GM21367 (cell line): ENCODE measurements at regions not wholly inside any gene's neighbourhood (a gene's known extent, or its start where the extent isn't known, plus 50 kb on each side); places are given as distances from the start of the nearest gene placed in this dataset.
A peak's percentile ranks its signal among the peaks of the same experiment; 100 is the strongest.

ENCODE experiments used
- ATAC-seq: cut with Tn5 transposase; IDR thresholded peaks from one replicate; pipeline ENCODE4 v1.9.1; 2021; ENCODE audit not compliant: unreplicated experiment

GRCh38 chr1:166221316-166221715 is 54.5 kb upstream of the FAM78B start:
- no peak for ATAC-seq

- no peak for ATAC-seq
Observed at GRCh38 chr1:166233750-166234366, 67.1 kb upstream of the FAM78B start.

- no peak for ATAC-seq
Observed at GRCh38 chr1:166235728-166236127, 68.9 kb upstream of the FAM78B start.

- ATAC-seq, result no peak
Observed at GRCh38 chr1:166237675-166238074, 70.9 kb upstream of the FAM78B start.

- no peak for ATAC-seq
Observed at GRCh38 chr1:166253076-166253779, 86.4 kb upstream of the FAM78B start.

- no peak for ATAC-seq
Observed at GRCh38 chr1:166258017-166258416, 91.2 kb upstream of the FAM78B start.

GRCh38 chr1:166261511-166261910 is 94.7 kb upstream of the FAM78B start:
- ATAC-seq, result no peak

- no peak for ATAC-seq
Observed at GRCh38 chr1:166270476-166271150, 103.8 kb upstream of the FAM78B start.

GRCh38 chr1:166271151-166271538 is 104.3 kb upstream of the FAM78B start:
- ATAC-seq, result no peak

GRCh38 chr1:166272155-166272554 is 105.4 kb upstream of the FAM78B start:
- ATAC-seq, result no peak

GRCh38 chr1:166272851-166273250 is 106.0 kb upstream of the FAM78B start:
- ATAC-seq, result no peak

- ATAC-seq, result no peak
Observed at GRCh38 chr1:166273618-166274017, 106.8 kb upstream of the FAM78B start.

- no peak for ATAC-seq
Observed at GRCh38 chr1:166282391-166283137, 115.8 kb upstream of the FAM78B start.

- ATAC-seq, result no peak
Observed at GRCh38 chr1:166283190-166283589, 116.4 kb upstream of the FAM78B start.

GRCh38 chr1:166283600-166283999 is 116.8 kb upstream of the FAM78B start:
- no peak for ATAC-seq

GRCh38 chr1:166289309-166290050 is 122.7 kb upstream of the FAM78B start:
- ATAC-seq, result no peak

GRCh38 chr1:166295656-166296055 is 128.9 kb upstream of the FAM78B start:
- ATAC-seq, result no peak

- ATAC-seq, result peak; percentile 32
Observed at GRCh38 chr1:166297993-166298392, 131.2 kb upstream of the FAM78B start.

GRCh38 chr1:166300767-166301166 is 134.0 kb upstream of the FAM78B start:
- ATAC-seq, result no peak

- ATAC-seq, result no peak
Observed at GRCh38 chr1:166302989-166303758, 136.4 kb upstream of the FAM78B start.
